Immature natural killer cell (primary cell): ENCODE measurements at regions not wholly inside any gene's neighbourhood (a gene's known extent, or its start where the extent isn't known, plus 50 kb on each side); places are given as distances from the start of the nearest gene placed in this dataset.

Source experiments
- DNase-seq, 3 donors: peaks; one replicate each; pipeline ENCODE4 v3.0.0; 2022; ENCODE audit warnings: mixed read lengths in 1 of 3
- H3K27ac Mint-ChIP-seq, 6 donors: one replicate each; pipeline ENCODE4 v1.8.0; 2020; ENCODE audit warnings: mixed read lengths in 6 of 6, mild to moderate bottlenecking in 5 of 6, inconsistent platforms in 4 of 6, moderate library complexity in 3 of 6
- H3K27me3 Mint-ChIP-seq, 3 donors: one replicate each; pipeline ENCODE4 v1.8.0; 2020 to 2021; ENCODE audit warnings: low read depth in 3 of 3, mild to moderate bottlenecking in 3 of 3, mixed read lengths in 3 of 3, moderate library complexity in 3 of 3, inconsistent platforms in 1 of 3
- H3K36me3 Mint-ChIP-seq, 3 donors: one replicate each; pipeline ENCODE4 v1.8.0; 2020; ENCODE audit warnings: mixed read lengths in 3 of 3, inconsistent platforms in 2 of 3, mild to moderate bottlenecking in 2 of 3
- H3K4me1 Mint-ChIP-seq, 2 donors: one replicate each; pipeline ENCODE4 v1.8.0; 2020; ENCODE audit warnings: inconsistent platforms in 2 of 2, mild to moderate bottlenecking in 2 of 2, mixed read lengths in 2 of 2, moderate library complexity in 1 of 2
- H3K4me3 Mint-ChIP-seq, 5 donors: one replicate each; pipeline ENCODE4 v1.8.0; 2020; ENCODE audit warnings: mild to moderate bottlenecking in 5 of 5, mixed read lengths in 5 of 5, inconsistent platforms in 3 of 5, moderate library complexity in 3 of 5
- H3K9me3 Mint-ChIP-seq, 6 donors: one replicate each; pipeline ENCODE4 v1.8.0; 2020; ENCODE audit warnings: mild to moderate bottlenecking in 6 of 6, mixed read lengths in 6 of 6, inconsistent platforms in 4 of 6, moderate library complexity in 3 of 6

- H3K27ac Mint-ChIP-seq: no peak overlapping the region
- DNase-seq: no peak
- H3K4me1 Mint-ChIP-seq: no peaks in the 10 kb centered on the region
- peaks cover 0 to 11% (median 1%) of the 10 kb centered on the region in 3 donors for H3K27me3 Mint-ChIP-seq
- H3K9me3 Mint-ChIP-seq: no peaks in the 10 kb centered on the region
- H3K4me3 Mint-ChIP-seq: no peak overlapping the region
- H3K36me3 Mint-ChIP-seq: peaks cover 0 to 4% (median 0%) of the 10 kb centered on the region in 3 donors
Measured at GRCh38 chr2:105691947-105692390, 52.7 kb upstream of the NCK2 start.

GRCh38 chr2:105690566-105690965, 54.1 kb upstream of the NCK2 start:
- H3K4me1 Mint-ChIP-seq: no peaks in the 10 kb centered on the region
- H3K27ac Mint-ChIP-seq: no peak overlapping the region
- no peak overlapping the region for H3K4me3 Mint-ChIP-seq
- H3K27me3 Mint-ChIP-seq: peaks cover 0 to 7% (median 2%) of the 10 kb centered on the region in 3 donors
- no peaks in the 10 kb centered on the region for H3K9me3 Mint-ChIP-seq
- peaks cover 0 to 4% (median 0%) of the 10 kb centered on the region in 3 donors for H3K36me3 Mint-ChIP-seq
- DNase-seq: no peak

- no peaks in the 10 kb centered on the region for H3K4me1 Mint-ChIP-seq
- no peak for DNase-seq
- no peak overlapping the region for H3K4me3 Mint-ChIP-seq
- no peak overlapping the region for H3K27ac Mint-ChIP-seq
- H3K27me3 Mint-ChIP-seq: peaks cover 0 to 6% (median 2%) of the 10 kb centered on the region in 3 donors
- no peaks in the 10 kb centered on the region for H3K9me3 Mint-ChIP-seq
- peaks cover 0 to 4% (median 0%) of the 10 kb centered on the region in 3 donors for H3K36me3 Mint-ChIP-seq
Measured at GRCh38 chr2:105689484-105689883, 55.2 kb upstream of the NCK2 start.

- H3K27ac Mint-ChIP-seq: no peak overlapping the region
- H3K36me3 Mint-ChIP-seq: peaks cover 0 to 4% (median 0%) of the 10 kb centered on the region in 3 donors
- no peak overlapping the region for H3K4me3 Mint-ChIP-seq
- peaks cover 0 to 4% (median 2%) of the 10 kb centered on the region in 3 donors for H3K27me3 Mint-ChIP-seq
- no peaks in the 10 kb centered on the region for H3K9me3 Mint-ChIP-seq
- no peaks in the 10 kb centered on the region for H3K4me1 Mint-ChIP-seq
- no peak for DNase-seq
Measured at GRCh38 chr2:105688946-105689345, 55.8 kb upstream of the NCK2 start.

- Mint-ChIP-seq H3K36me3 (peaks cover 0 to 4% (median 0%) of the 10 kb centered on the region in 3 donors), H3K27ac (no peak overlapping the region), H3K9me3 (no peaks in the 10 kb centered on the region)
Measured at GRCh38 chr2:105686588-105686987, 58.1 kb upstream of the NCK2 start.

GRCh38 chr2:105683011-105683492, 61.7 kb upstream of the NCK2 start:
- peaks cover 0 to 7% (median 3%) of the 10 kb centered on the region in 3 donors for H3K27me3 Mint-ChIP-seq
- no peak for DNase-seq
- H3K4me3 Mint-ChIP-seq: no peak overlapping the region
- no peaks in the 10 kb centered on the region for H3K9me3 Mint-ChIP-seq
- H3K27ac Mint-ChIP-seq: no peak overlapping the region
- H3K4me1 Mint-ChIP-seq: no peaks in the 10 kb centered on the region
- no peaks in the 10 kb centered on the region for H3K36me3 Mint-ChIP-seq

More at GRCh38 chr2:105686588-105686987, 58.1 kb upstream of the NCK2 start:
- Mint-ChIP-seq H3K27me3 (peaks cover 0 to 3% (median 2%) of the 10 kb centered on the region in 3 donors), H3K4me1 (no peaks in the 10 kb centered on the region), H3K4me3 (no peak overlapping the region)
- DNase-seq: no peak

- Mint-ChIP-seq H3K4me1 (no peaks in the 10 kb centered on the region), H3K9me3 (no peaks in the 10 kb centered on the region), H3K36me3 (no peaks in the 10 kb centered on the region), H3K27ac (no peak overlapping the region), H3K4me3 (no peak overlapping the region), H3K27me3 (peaks cover 0 to 7% (median 3%) of the 10 kb centered on the region in 3 donors)
- DNase-seq: no peak
Measured at GRCh38 chr2:105682401-105682800, 62.3 kb upstream of the NCK2 start.

GRCh38 chr2:105681927-105682326, 62.8 kb upstream of the NCK2 start:
- peaks cover 0 to 4% (median 0%) of the 10 kb centered on the region in 6 donors for H3K9me3 Mint-ChIP-seq
- H3K4me3 Mint-ChIP-seq: no peak overlapping the region
- H3K27me3 Mint-ChIP-seq: peaks cover 0 to 7% (median 3%) of the 10 kb centered on the region in 3 donors

GRCh38 chr2:105680357-105680756, 64.4 kb upstream of the NCK2 start:
- Mint-ChIP-seq H3K27me3 (peaks cover 0 to 8% (median 3%) of the 10 kb centered on the region in 3 donors), H3K9me3 (peaks cover 0 to 4% (median 0%) of the 10 kb centered on the region in 6 donors), H3K4me1 (no peaks in the 10 kb centered on the region), H3K4me3 (no peak overlapping the region), H3K27ac (no peak overlapping the region), H3K36me3 (no peaks in the 10 kb centered on the region)
- DNase-seq: no peak

More at GRCh38 chr2:105681927-105682326, 62.8 kb upstream of the NCK2 start:
- DNase-seq: no peak
- no peaks in the 10 kb centered on the region for H3K36me3 Mint-ChIP-seq
- no peak overlapping the region for H3K27ac Mint-ChIP-seq
- H3K4me1 Mint-ChIP-seq: no peaks in the 10 kb centered on the region

- no peaks in the 10 kb centered on the region for H3K36me3 Mint-ChIP-seq
- H3K27ac Mint-ChIP-seq: no peak overlapping the region
- H3K27me3 Mint-ChIP-seq: peaks cover 0 to 8% (median 1%) of the 10 kb centered on the region in 3 donors
- no peak for DNase-seq
- peaks cover 0 to 4% (median 0%) of the 10 kb centered on the region in 6 donors for H3K9me3 Mint-ChIP-seq
- no peaks in the 10 kb centered on the region for H3K4me1 Mint-ChIP-seq
- H3K4me3 Mint-ChIP-seq: no peak overlapping the region
Measured at GRCh38 chr2:105678346-105678745, 66.4 kb upstream of the NCK2 start.

- H3K27ac Mint-ChIP-seq: no peak overlapping the region
- H3K36me3 Mint-ChIP-seq: no peaks in the 10 kb centered on the region
- H3K4me3 Mint-ChIP-seq: no peak overlapping the region
- no peaks in the 10 kb centered on the region for H3K4me1 Mint-ChIP-seq
- peaks cover 0 to 4% (median 0%) of the 10 kb centered on the region in 6 donors for H3K9me3 Mint-ChIP-seq
- H3K27me3 Mint-ChIP-seq: peaks cover 0 to 8% (median 4%) of the 10 kb centered on the region in 3 donors
- no peak for DNase-seq
Measured at GRCh38 chr2:105677901-105678300, 66.8 kb upstream of the NCK2 start.

GRCh38 chr2:105675841-105676240, 68.9 kb upstream of the NCK2 start:
- no peaks in the 10 kb centered on the region for H3K4me1 Mint-ChIP-seq
- peaks cover 0 to 8% (median 7%) of the 10 kb centered on the region in 3 donors for H3K27me3 Mint-ChIP-seq
- no peak overlapping the region for H3K4me3 Mint-ChIP-seq
- DNase-seq: no peak
- H3K27ac Mint-ChIP-seq: no peak overlapping the region
- peaks cover 0 to 4% (median 0%) of the 10 kb centered on the region in 6 donors for H3K9me3 Mint-ChIP-seq
- H3K36me3 Mint-ChIP-seq: no peaks in the 10 kb centered on the region

GRCh38 chr2:105674859-105675541, 69.7 kb upstream of the NCK2 start:
- Mint-ChIP-seq H3K4me3 (no peak overlapping the region), H3K4me1 (no peaks in the 10 kb centered on the region), H3K27me3 (peaks cover 0 to 7% (median 6%) of the 10 kb centered on the region in 3 donors), H3K27ac (no peak overlapping the region), H3K36me3 (no peaks in the 10 kb centered on the region), H3K9me3 (peaks cover 0 to 4% (median 0%) of the 10 kb centered on the region in 6 donors)
- no peak for DNase-seq

GRCh38 chr2:105674401-105674800, 70.3 kb upstream of the NCK2 start:
- H3K27me3 Mint-ChIP-seq: peaks cover 0 to 7% (median 4%) of the 10 kb centered on the region in 3 donors
- H3K9me3 Mint-ChIP-seq: peaks cover 0 to 4% (median 0%) of the 10 kb centered on the region in 6 donors
- H3K4me1 Mint-ChIP-seq: no peaks in the 10 kb centered on the region
- H3K4me3 Mint-ChIP-seq: no peak overlapping the region
- H3K36me3 Mint-ChIP-seq: no peaks in the 10 kb centered on the region
- H3K27ac Mint-ChIP-seq: no peak overlapping the region
- no peak for DNase-seq
